PC-9 (cell line): ENCODE measurements at regions not wholly inside any gene's neighbourhood (a gene's known extent, or its start where the extent isn't known, plus 50 kb on each side); places are given as distances from the start of the nearest gene placed in this dataset.

ENCODE experiments used
- BruUV-seq: library from RNA; stranded (reverse); fragments of 400-500 nt; replicated peaks from 2 replicates; lab custom pipeline; 2021; lab: Mats Ljungman, UMichigan
- CTCF ChIA-PET: fragments of 300-600 bp; sonication (Branson Sonifier 250); formaldehyde crosslinking; loops from one replicate; lab custom pipeline; 2022; ENCODE audit warnings: antibody characterized with exemption; lab: Charles Lee
- POLR2A ChIA-PET: fragments of 300-600 bp; sonication (Branson Sonifier 250); formaldehyde crosslinking; loops from one replicate; lab custom pipeline; 2022; ENCODE audit warnings: antibody characterized with exemption; ENCODE audit not compliant: unreplicated experiment; lab: Charles Lee
- DNase-seq, 2 experiments: peaks; one replicate each; pipeline versions ENCODE4 v3.0.0 to v3.0.0-alpha.2; 2015 to 2022; ENCODE audit warnings: mixed read lengths in 1 of 2
- H2AFZ ChIP-seq: fragments of 200-600 bp; sonication (generic); 2 replicates; pipeline ENCODE4 v1.8.1; 2017; ENCODE audit warnings: antibody characterized with exemption
- H3F3A ChIP-seq: fragments of 200-600 bp; sonication (generic); 2 replicates; pipeline ENCODE4 v1.8.1; 2017; ENCODE audit warnings: antibody characterized with exemption, mild to moderate bottlenecking, low read depth; ENCODE audit not compliant: insufficient read depth
- H3K27ac ChIP-seq: fragments of 200-600 bp; sonication (generic); 2 replicates; pipeline ENCODE4 v1.6.1; 2016; ENCODE audit warnings: mixed run types
- H3K27me3 ChIP-seq: fragments of 200-600 bp; sonication (generic); 2 replicates; pipeline ENCODE4 v1.6.1; 2016; ENCODE audit warnings: low read depth, mixed run types; ENCODE audit not compliant: insufficient read depth
- H3K36me3 ChIP-seq: fragments of 200-600 bp; sonication (generic); 2 replicates; pipeline ENCODE4 v1.6.1; 2016; ENCODE audit warnings: low read depth, mixed run types
- H3K4me1 ChIP-seq: fragments of 200-600 bp; sonication (generic); replicated peaks from 2 replicates; pipeline ENCODE4 v1.6.1; 2016; ENCODE audit warnings: mixed run types; ENCODE audit not compliant: insufficient read depth
- H3K4me2 ChIP-seq: fragments of 200-600 bp; sonication (generic); 2 replicates; pipeline ENCODE4 v1.6.1; 2017; ENCODE audit warnings: mixed run types
- H3K4me3 ChIP-seq: fragments of 200-600 bp; sonication (generic); 2 replicates; pipeline ENCODE4 v1.6.1; 2016; ENCODE audit warnings: mixed run types
- H3K79me2 ChIP-seq: fragments of 200-600 bp; sonication (generic); 2 replicates; pipeline ENCODE4 v1.6.1; 2017; ENCODE audit warnings: low read depth, mixed run types
- H3K9me2 ChIP-seq: fragments of 200-600 bp; sonication (generic); 2 replicates; pipeline ENCODE4 v1.8.1; 2017; ENCODE audit warnings: mild to moderate bottlenecking; ENCODE audit not compliant: insufficient read depth
- H3K9me3 ChIP-seq: fragments of 200-600 bp; sonication (generic); 2 replicates; pipeline ENCODE4 v1.8.1; 2016; ENCODE audit warnings: low read depth; ENCODE audit not compliant: insufficient read depth
- H4K20me1 ChIP-seq: fragments of 200-600 bp; sonication (generic); 2 replicates; pipeline ENCODE4 v1.8.1; 2017; ENCODE audit not compliant: insufficient read depth
- EZH2 ChIP-seq: fragments of 200-600 bp; sonication (generic); IDR thresholded peaks from 2 replicates; pipeline ENCODE4 v1.8.0; 2017; ENCODE audit warnings: antibody characterized with exemption, low read depth
- intact Hi-C: fragments of 100-400 bp; cut with micrococcal nuclease; formaldehyde crosslinking; loops from one replicate; pipeline ENCODE4 v1.10.0; 2022; ENCODE audit not compliant: unreplicated experiment
- TF ChIP-seq, protein P1 (sequence below): fragments of 200-600 bp; sonication (generic); conservative IDR thresholded peaks from 2 replicates; pipeline ENCODE4 v1.6.1; 2017; ENCODE audit warnings: mixed run types, antibody characterized with exemption, mild to moderate bottlenecking, moderate library complexity

DNA sequence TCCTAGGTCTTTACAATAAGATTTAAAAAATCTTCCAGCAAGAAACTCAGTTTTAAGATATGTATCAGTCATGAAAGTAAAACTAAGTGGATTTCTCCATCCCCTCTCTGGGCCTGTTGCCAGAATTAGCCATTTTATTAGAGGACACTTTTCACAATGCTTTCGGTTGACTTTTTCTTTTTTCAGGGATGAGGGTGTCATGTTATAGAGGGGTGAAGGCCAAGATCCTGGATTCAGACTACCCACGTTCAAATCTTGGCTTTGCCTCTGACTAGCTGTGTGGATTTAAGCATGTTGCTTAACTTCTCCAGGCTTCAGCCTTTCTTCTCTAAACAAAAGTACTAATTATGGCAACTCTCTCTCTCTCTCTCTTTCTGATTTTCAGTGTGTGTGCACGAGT, 111.7 kb upstream of the COX10 start:
- H4K20me1 ChIP-seq = no peaks in the 10 kb centered on the region
- H3K36me3 ChIP-seq = no peaks in the 10 kb centered on the region
- H3K27ac ChIP-seq = no peak overlapping the region
- H3K9me2 ChIP-seq = no peaks in the 10 kb centered on the region
- H3K9me3 ChIP-seq = no peaks in the 10 kb centered on the region
- TF ChIP-seq, protein P1, sequence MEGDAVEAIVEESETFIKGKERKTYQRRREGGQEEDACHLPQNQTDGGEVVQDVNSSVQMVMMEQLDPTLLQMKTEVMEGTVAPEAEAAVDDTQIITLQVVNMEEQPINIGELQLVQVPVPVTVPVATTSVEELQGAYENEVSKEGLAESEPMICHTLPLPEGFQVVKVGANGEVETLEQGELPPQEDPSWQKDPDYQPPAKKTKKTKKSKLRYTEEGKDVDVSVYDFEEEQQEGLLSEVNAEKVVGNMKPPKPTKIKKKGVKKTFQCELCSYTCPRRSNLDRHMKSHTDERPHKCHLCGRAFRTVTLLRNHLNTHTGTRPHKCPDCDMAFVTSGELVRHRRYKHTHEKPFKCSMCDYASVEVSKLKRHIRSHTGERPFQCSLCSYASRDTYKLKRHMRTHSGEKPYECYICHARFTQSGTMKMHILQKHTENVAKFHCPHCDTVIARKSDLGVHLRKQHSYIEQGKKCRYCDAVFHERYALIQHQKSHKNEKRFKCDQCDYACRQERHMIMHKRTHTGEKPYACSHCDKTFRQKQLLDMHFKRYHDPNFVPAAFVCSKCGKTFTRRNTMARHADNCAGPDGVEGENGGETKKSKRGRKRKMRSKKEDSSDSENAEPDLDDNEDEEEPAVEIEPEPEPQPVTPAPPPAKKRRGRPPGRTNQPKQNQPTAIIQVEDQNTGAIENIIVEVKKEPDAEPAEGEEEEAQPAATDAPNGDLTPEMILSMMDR = no peak
- no peak for TF ChIP-seq EZH2
- no peaks in the 10 kb centered on the region for H3F3A ChIP-seq
- H2AFZ ChIP-seq = no peak overlapping the region
- no peak overlapping the region for H3K4me2 ChIP-seq
- intact Hi-C loops = no loop called here
- no peak overlapping the region for H3K4me3 ChIP-seq
- no peaks in the 10 kb centered on the region for H3K79me2 ChIP-seq
- H3K4me1 ChIP-seq = no peaks in the 10 kb centered on the region
- no peaks in the 10 kb centered on the region for H3K27me3 ChIP-seq
- BruUV-seq = no TSS peak
- ChIA-PET POLR2A (no interaction called here), CTCF (no interaction called here)
- DNase-seq = no peak

DNA sequence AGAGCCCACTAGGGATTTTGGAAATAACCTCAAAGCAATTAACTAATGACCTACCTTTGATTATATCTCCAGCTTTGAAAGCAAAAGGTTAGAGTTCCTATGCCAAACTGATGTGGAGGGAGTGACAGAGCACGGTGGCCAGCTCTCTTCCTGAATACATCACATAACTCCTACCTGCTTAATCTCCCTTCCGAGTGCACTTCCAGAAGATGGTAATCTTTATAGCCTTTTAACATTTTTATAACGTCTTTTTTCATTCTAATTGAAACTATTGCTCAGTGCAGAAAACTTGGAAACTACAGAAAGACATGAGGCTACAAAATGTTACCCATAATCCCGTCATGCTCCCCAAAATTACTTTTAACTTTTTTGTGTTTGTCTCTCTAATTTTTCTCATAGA, 110.5 kb upstream of the COX10 start:
- BruUV-seq = no TSS peak
- H3K4me2 ChIP-seq = no peak overlapping the region
- TF ChIP-seq, protein P1 = no peak
- no peak for TF ChIP-seq EZH2

DNA sequence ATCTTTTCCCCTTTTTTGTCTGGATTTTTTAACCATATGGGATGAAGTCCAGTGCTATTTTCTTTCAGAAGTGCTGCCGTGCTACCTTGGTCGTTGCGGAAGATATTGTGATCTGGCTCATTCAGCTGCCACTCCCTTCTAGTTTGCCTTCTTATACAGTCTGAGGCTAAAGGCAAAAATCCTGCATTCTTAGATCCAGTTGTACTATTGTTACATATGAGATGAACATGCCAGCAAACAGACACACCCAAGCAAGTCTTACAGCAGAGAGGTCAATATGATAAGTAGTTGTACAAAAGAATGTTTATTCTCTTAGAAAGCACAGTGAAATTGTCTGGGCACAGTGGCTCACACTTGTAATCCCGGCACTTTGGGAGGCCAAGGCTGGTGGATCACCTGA, 108.0 kb upstream of the COX10 start:
- POLR2A ChIA-PET = no interaction called here
- Histone ChIP-seq H3K79me2 (no peaks in the 10 kb centered on the region), H3K4me3 (no peak overlapping the region), H3K4me1 (no peaks in the 10 kb centered on the region), H3F3A (no peaks in the 10 kb centered on the region), H3K9me2 (no peaks in the 10 kb centered on the region), H3K36me3 (no peaks in the 10 kb centered on the region), H3K4me2 (no peak overlapping the region), H3K27me3 (peaks cover 10% of the 10 kb centered on the region; the same call in 1 of the 2 replicates), H3K27ac (no peak overlapping the region), H4K20me1 (no peaks in the 10 kb centered on the region), H3K9me3 (no peaks in the 10 kb centered on the region), H2AFZ (no peak overlapping the region)
- TF ChIP-seq, protein P1 = no peak
- TF ChIP-seq EZH2 = no peak
- DNase-seq = no peak
- CTCF ChIA-PET = no interaction called here
- intact Hi-C loops = no loop called here
- BruUV-seq = no TSS peak

More for the DNA sequence above, 110.5 kb upstream of the COX10 start:
- Histone ChIP-seq H3F3A (no peaks in the 10 kb centered on the region), H3K27ac (no peak overlapping the region), H4K20me1 (no peaks in the 10 kb centered on the region), H3K9me2 (no peaks in the 10 kb centered on the region), H3K4me1 (no peaks in the 10 kb centered on the region), H3K27me3 (no peaks in the 10 kb centered on the region), H3K9me3 (no peaks in the 10 kb centered on the region), H2AFZ (no peak overlapping the region), H3K79me2 (no peaks in the 10 kb centered on the region), H3K36me3 (no peaks in the 10 kb centered on the region), H3K4me3 (no peak overlapping the region)
- POLR2A ChIA-PET = no interaction called here
- CTCF ChIA-PET = no interaction called here
- intact Hi-C loops = no loop called here
- no peak for DNase-seq
